GM23338 (cell line): ENCODE measurements at regions not wholly inside any gene's neighbourhood (a gene's known extent, or its start where the extent isn't known, plus 50 kb on each side); places are given as distances from the start of the nearest gene placed in this dataset.
"Not testable (repeated sequence)": the region's sequence is repeated elsewhere in the genome, so short reads cannot be mapped to it uniquely, and the experiment has no call there.

Experiments used
- ATAC-seq: fragments of 200-7000 bp; cut with Tn5 transposase; 3 replicates; pipeline ENCODE4 v1.9.1; 2020
- DNase-seq: peaks from one replicate; pipeline ENCODE4 v3.0.0-alpha.2; 2015; ENCODE audit warnings: low spot score
- H2AFZ ChIP-seq: fragments of 200-600 bp; sonication (generic); 2 replicates; pipeline ENCODE4 v1.8.0; 2016; ENCODE audit warnings: antibody characterized with exemption, mild to moderate bottlenecking, moderate library complexity
- H3F3A ChIP-seq: fragments of 200-600 bp; sonication (generic); replicated peaks from 2 replicates; pipeline ENCODE4 v1.8.0; 2017; ENCODE audit warnings: antibody characterized with exemption, mixed run types, low read depth
- H3K27ac ChIP-seq: fragments of 200-600 bp; sonication (generic); 2 replicates; pipeline ENCODE4 v1.6.1; 2016; ENCODE audit warnings: low read depth
- H3K27me3 ChIP-seq: fragments of 200-600 bp; sonication (generic); 2 replicates; pipeline ENCODE4 v1.8.0; 2016; ENCODE audit warnings: mild to moderate bottlenecking, mixed run types, moderate library complexity; ENCODE audit not compliant: insufficient read depth
- H3K36me3 ChIP-seq: fragments of 200-600 bp; sonication (generic); 2 replicates; pipeline ENCODE4 v1.8.0; 2016; ENCODE audit warnings: mild to moderate bottlenecking; ENCODE audit not compliant: insufficient read depth
- H3K4me1 ChIP-seq: fragments of 200-600 bp; sonication (generic); 2 replicates; pipeline ENCODE4 v1.8.0; 2016; ENCODE audit warnings: mild to moderate bottlenecking, moderate library complexity; ENCODE audit not compliant: insufficient read depth
- H3K4me2 ChIP-seq: fragments of 200-600 bp; sonication (generic); 2 replicates; pipeline ENCODE4 v1.7.1; 2017; ENCODE audit warnings: mixed run types
- H3K4me3 ChIP-seq: fragments of 200-600 bp; sonication (generic); 2 replicates; pipeline ENCODE4 v1.6.1; 2016; ENCODE audit warnings: mixed run types
- H3K79me2 ChIP-seq: fragments of 200-600 bp; sonication (generic); replicated peaks from 2 replicates; pipeline ENCODE4 v1.8.0; 2017; ENCODE audit warnings: mild to moderate bottlenecking; ENCODE audit not compliant: insufficient read depth
- H3K9me2 ChIP-seq: fragments of 200-600 bp; sonication (generic); 2 replicates; pipeline ENCODE4 v1.8.0; 2017; ENCODE audit not compliant: insufficient read depth
- H4K20me1 ChIP-seq: fragments of 200-600 bp; sonication (generic); replicated peaks from 2 replicates; pipeline ENCODE4 v1.8.0; 2017; ENCODE audit warnings: mild to moderate bottlenecking; ENCODE audit not compliant: insufficient read depth
- H3K27ac Mint-ChIP-seq: 2 replicates; pipeline ENCODE4 v1.8.0; 2020; ENCODE audit warnings: inconsistent platforms, mild to moderate bottlenecking, moderate library complexity, mixed read lengths
- H3K27me3 Mint-ChIP-seq: 3 replicates; pipeline ENCODE4 v1.8.0; 2022; ENCODE audit warnings: low read depth, mild to moderate bottlenecking, moderate library complexity, mixed read lengths, inconsistent platforms; ENCODE audit not compliant: insufficient read depth, poor library complexity
- H3K36me3 Mint-ChIP-seq: 3 replicates; pipeline ENCODE4 v1.8.0; 2021; ENCODE audit warnings: low read depth, mild to moderate bottlenecking, inconsistent platforms, moderate library complexity, mixed read lengths
- H3K4me1 Mint-ChIP-seq: 3 replicates; pipeline ENCODE4 v1.8.0; 2020; ENCODE audit warnings: mild to moderate bottlenecking, inconsistent platforms, mixed read lengths
- H3K4me3 Mint-ChIP-seq: 3 replicates; pipeline ENCODE4 v1.8.0; 2021; ENCODE audit warnings: moderate library complexity, mild to moderate bottlenecking, inconsistent platforms, mixed read lengths
- H3K9me3 Mint-ChIP-seq: 3 replicates; pipeline ENCODE4 v1.8.0; 2020; ENCODE audit warnings: moderate library complexity, mild to moderate bottlenecking, inconsistent platforms, mixed read lengths
- JUNB ChIP-seq: IDR thresholded peaks from one replicate; pipeline ENCODE4 v1.6.1; 2016; ENCODE audit warnings: antibody characterized with exemption; ENCODE audit not compliant: unreplicated experiment
- POLR2AphosphoS5 ChIP-seq: IDR thresholded peaks from 2 replicates; pipeline ENCODE4 v1.6.1; 2016; ENCODE audit warnings: antibody characterized with exemption, low read depth
- STAT1 ChIP-seq: IDR thresholded peaks from one replicate; pipeline ENCODE4 v1.6.1; 2016; ENCODE audit warnings: antibody characterized with exemption; ENCODE audit not compliant: unreplicated experiment
- ZNF114 ChIP-seq: fragments of 250-450 bp; sonication (Bioruptor Pico); IDR thresholded peaks from 2 replicates; pipeline ENCODE4 v1.5.0; 2020; ENCODE audit warnings: mild to moderate bottlenecking, moderate library complexity
- ZNF331 ChIP-seq: fragments of 250-450 bp; sonication (Bioruptor Pico); IDR thresholded peaks from 2 replicates; pipeline ENCODE4 v1.5.0; 2020; ENCODE audit warnings: low read depth, mild to moderate bottlenecking, moderate library complexity
- TF ChIP-seq, protein P1 (sequence below): fragments of 250-450 bp; sonication (Bioruptor Pico); IDR thresholded peaks from 2 replicates; pipeline ENCODE4 v1.5.0; 2020; ENCODE audit warnings: mild to moderate bottlenecking, moderate library complexity
- TF ChIP-seq, protein P2 (sequence below), 2 experiments: fragments of 200-600 bp in 1 of 2; sonication (generic) in 1 of 2; conservative IDR thresholded peaks; 2 replicates each; pipeline versions ENCODE4 v1.5.1 to v1.6.1; 2016 to 2017; ENCODE audit warnings: antibody characterized with exemption in 2 of 2, low read depth in 2 of 2, mild to moderate bottlenecking in 2 of 2, moderate library complexity in 1 of 2
- TF ChIP-seq, protein P3 (sequence below): IDR thresholded peaks from 2 replicates; pipeline ENCODE4 v1.6.1; 2016; ENCODE audit warnings: antibody characterized with exemption

DNA sequence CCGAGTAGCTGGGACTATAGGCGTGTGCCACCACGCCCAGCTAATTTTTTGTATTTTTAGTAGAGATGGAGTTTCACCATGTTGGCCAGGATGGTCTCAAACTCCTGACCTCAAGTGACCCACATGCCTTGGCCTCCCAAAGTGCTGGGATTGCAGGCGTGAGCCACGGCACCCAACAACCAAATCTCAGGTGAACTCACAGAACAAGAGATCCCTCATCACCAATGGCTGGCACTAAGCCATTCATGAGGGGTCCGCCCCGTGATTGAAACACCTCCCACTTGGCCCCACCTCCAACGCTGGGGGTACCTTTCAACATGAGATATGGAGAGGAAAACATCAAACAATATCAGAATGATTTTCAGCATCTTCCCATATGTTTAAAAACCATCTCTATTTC lies 94.2 kb downstream of the TEX36 start:
- H3K9me2 ChIP-seq, H2AFZ ChIP-seq, H3K27me3 Mint-ChIP-seq, H3K27ac Mint-ChIP-seq, H3K27me3 ChIP-seq, H3K4me3 Mint-ChIP-seq, H3K79me2 ChIP-seq, H3F3A ChIP-seq, H3K36me3 Mint-ChIP-seq, H3K4me3 ChIP-seq, H3K36me3 ChIP-seq, H3K4me1 ChIP-seq, H3K9me3 Mint-ChIP-seq, ATAC-seq, H3K4me2 ChIP-seq, H3K27ac ChIP-seq, DNase-seq, H4K20me1 ChIP-seq: not testable (repeated sequence)
- H3K4me1 Mint-ChIP-seq, result peaks cover 11% of the 10 kb centered on the region

DNA sequence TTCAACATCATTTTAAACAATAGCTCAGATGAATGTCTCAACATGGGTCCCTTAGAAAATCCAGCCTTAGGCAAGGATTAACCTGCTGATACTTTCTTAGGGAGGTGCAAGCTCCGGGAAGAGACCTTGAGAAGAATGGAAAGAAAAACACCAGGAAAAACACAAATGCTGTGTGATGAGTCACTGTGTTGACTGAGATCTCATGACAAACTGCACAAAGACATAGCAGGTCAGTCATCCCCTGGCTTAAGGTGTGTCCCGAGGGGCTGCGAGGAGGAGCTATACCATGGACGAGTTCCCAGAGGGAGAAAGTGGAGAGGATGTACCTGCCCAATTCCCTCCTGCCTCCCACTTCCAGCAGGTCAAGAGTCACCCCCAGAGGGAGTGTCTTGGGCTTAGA lies 98.0 kb downstream of the TEX36 start:
- Histone ChIP-seq H3K36me3 (no peaks in the 10 kb centered on the region), H3K9me2 (0 out of 2 replicates have a peak, but pooled peaks cover 4% of the 10 kb centered on the region), H3K27ac (no peak overlapping the region), H3F3A (no peaks in the 10 kb centered on the region), H3K4me1 (no peaks in the 10 kb centered on the region), H3K27me3 (no peaks in the 10 kb centered on the region), H4K20me1 (no peaks in the 10 kb centered on the region), H3K4me2 (no peak overlapping the region), H3K79me2 (no peaks in the 10 kb centered on the region), H3K4me3 (no peak overlapping the region), H2AFZ (no peak overlapping the region)
- no peak overlapping the region for H3K4me3 Mint-ChIP-seq
- ATAC-seq, result no peak
- no peak for DNase-seq
- no peak overlapping the region for H3K27ac Mint-ChIP-seq
- no peaks in the 10 kb centered on the region; the same call in 1 of the 3 replicates for H3K9me3 Mint-ChIP-seq
- peaks cover 4% of the 10 kb centered on the region for H3K27me3 Mint-ChIP-seq
- H3K36me3 Mint-ChIP-seq, result no peaks in the 10 kb centered on the region
- H3K4me1 Mint-ChIP-seq, result no peaks in the 10 kb centered on the region; the same call in 2 of the 3 replicates
- no peak for TF ChIP-seq POLR2AphosphoS5

DNA sequence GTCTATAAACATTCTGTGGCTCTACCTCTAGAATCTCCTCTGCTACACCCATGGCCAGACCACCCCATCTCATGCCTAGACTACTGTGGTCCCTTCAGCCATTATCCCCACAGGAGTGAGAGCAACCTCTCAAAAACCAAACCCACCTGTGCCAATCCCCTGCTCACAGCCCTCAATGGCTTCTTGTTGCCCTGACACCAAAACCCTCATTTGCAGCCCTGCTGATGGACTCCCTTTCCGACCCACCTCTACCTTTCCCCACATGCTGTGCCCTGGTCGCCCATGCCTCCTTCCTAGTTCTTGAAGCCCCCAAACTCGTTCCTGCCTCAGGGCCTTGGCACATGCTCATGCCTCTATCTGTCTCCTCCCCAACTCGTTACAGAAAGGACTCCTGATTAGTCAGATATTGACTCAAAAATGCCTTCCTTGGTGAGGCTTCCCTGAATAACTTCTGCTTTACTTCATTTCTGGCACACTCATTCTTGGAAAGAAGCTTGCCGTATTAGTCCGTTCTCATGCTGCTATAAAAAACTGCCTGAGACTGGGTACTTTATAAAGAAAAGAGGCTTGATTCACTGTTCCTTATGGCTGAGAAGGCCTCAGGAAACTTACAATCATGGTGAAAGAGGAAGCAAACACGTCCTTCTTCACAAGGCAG lies 104.2 kb downstream of the TEX36 start:
- no peaks in the 10 kb centered on the region for H4K20me1 ChIP-seq
- H2AFZ ChIP-seq, result no peak overlapping the region
- DNase-seq (no peak), ATAC-seq (no peak)
- H3K9me3 Mint-ChIP-seq, result peaks cover 4% of the 10 kb centered on the region; the same call in 2 of the 3 replicates
- H3K27me3 Mint-ChIP-seq, result peaks cover 2% of the 10 kb centered on the region
- H3K36me3 ChIP-seq, result no peaks in the 10 kb centered on the region
- no peaks in the 10 kb centered on the region for H3K4me1 Mint-ChIP-seq
- no peak overlapping the region for H3K27ac ChIP-seq
- H3F3A ChIP-seq, result no peaks in the 10 kb centered on the region
- no peaks in the 10 kb centered on the region for H3K36me3 Mint-ChIP-seq
- no peak overlapping the region for H3K4me2 ChIP-seq
- peaks cover 7% of the 10 kb centered on the region; the same call in 1 of the 2 replicates for H3K9me2 ChIP-seq
- no peak overlapping the region for H3K4me3 ChIP-seq
- H3K79me2 ChIP-seq, result no peaks in the 10 kb centered on the region
- no peaks in the 10 kb centered on the region for H3K27me3 ChIP-seq
- no peaks in the 10 kb centered on the region for H3K4me1 ChIP-seq
- H3K4me3 Mint-ChIP-seq, result no peak overlapping the region
- H3K27ac Mint-ChIP-seq, result no peak overlapping the region
- TF ChIP-seq POLR2AphosphoS5, result no peak
- no peak for TF ChIP-seq JUNB
- TF ChIP-seq, protein P1, sequence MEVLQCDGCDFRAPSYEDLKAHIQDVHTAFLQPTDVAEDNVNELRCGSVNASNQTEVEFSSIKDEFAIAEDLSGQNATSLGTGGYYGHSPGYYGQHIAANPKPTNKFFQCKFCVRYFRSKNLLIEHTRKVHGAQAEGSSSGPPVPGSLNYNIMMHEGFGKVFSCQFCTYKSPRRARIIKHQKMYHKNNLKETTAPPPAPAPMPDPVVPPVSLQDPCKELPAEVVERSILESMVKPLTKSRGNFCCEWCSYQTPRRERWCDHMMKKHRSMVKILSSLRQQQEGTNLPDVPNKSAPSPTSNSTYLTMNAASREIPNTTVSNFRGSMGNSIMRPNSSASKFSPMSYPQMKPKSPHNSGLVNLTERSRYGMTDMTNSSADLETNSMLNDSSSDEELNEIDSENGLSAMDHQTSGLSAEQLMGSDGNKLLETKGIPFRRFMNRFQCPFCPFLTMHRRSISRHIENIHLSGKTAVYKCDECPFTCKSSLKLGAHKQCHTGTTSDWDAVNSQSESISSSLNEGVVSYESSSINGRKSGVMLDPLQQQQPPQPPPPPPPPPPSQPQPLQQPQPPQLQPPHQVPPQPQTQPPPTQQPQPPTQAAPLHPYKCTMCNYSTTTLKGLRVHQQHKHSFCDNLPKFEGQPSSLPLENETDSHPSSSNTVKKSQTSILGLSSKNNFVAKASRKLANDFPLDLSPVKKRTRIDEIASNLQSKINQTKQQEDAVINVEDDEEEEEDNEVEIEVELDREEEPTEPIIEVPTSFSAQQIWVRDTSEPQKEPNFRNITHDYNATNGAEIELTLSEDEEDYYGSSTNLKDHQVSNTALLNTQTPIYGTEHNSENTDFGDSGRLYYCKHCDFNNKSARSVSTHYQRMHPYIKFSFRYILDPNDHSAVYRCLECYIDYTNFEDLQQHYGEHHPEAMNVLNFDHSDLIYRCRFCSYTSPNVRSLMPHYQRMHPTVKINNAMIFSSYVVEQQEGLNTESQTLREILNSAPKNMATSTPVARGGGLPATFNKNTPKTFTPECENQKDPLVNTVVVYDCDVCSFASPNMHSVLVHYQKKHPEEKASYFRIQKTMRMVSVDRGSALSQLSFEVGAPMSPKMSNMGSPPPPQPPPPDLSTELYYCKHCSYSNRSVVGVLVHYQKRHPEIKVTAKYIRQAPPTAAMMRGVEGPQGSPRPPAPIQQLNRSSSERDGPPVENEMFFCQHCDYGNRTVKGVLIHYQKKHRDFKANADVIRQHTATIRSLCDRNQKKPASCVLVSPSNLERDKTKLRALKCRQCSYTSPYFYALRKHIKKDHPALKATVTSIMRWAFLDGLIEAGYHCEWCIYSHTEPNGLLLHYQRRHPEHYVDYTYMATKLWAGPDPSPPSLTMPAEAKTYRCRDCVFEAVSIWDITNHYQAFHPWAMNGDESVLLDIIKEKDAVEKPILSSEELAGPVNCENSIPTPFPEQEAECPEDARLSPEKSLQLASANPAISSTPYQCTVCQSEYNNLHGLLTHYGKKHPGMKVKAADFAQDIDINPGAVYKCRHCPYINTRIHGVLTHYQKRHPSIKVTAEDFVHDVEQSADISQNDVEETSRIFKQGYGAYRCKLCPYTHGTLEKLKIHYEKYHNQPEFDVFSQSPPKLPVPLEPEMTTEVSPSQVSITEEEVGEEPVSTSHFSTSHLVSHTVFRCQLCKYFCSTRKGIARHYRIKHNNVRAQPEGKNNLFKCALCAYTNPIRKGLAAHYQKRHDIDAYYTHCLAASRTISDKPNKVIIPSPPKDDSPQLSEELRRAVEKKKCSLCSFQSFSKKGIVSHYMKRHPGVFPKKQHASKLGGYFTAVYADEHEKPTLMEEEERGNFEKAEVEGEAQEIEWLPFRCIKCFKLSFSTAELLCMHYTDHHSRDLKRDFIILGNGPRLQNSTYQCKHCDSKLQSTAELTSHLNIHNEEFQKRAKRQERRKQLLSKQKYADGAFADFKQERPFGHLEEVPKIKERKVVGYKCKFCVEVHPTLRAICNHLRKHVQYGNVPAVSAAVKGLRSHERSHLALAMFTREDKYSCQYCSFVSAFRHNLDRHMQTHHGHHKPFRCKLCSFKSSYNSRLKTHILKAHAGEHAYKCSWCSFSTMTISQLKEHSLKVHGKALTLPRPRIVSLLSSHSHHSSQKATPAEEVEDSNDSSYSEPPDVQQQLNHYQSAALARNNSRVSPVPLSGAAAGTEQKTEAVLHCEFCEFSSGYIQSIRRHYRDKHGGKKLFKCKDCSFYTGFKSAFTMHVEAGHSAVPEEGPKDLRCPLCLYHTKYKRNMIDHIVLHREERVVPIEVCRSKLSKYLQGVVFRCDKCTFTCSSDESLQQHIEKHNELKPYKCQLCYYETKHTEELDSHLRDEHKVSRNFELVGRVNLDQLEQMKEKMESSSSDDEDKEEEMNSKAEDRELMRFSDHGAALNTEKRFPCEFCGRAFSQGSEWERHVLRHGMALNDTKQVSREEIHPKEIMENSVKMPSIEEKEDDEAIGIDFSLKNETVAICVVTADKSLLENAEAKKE, result no peak
- TF ChIP-seq, protein P2, sequence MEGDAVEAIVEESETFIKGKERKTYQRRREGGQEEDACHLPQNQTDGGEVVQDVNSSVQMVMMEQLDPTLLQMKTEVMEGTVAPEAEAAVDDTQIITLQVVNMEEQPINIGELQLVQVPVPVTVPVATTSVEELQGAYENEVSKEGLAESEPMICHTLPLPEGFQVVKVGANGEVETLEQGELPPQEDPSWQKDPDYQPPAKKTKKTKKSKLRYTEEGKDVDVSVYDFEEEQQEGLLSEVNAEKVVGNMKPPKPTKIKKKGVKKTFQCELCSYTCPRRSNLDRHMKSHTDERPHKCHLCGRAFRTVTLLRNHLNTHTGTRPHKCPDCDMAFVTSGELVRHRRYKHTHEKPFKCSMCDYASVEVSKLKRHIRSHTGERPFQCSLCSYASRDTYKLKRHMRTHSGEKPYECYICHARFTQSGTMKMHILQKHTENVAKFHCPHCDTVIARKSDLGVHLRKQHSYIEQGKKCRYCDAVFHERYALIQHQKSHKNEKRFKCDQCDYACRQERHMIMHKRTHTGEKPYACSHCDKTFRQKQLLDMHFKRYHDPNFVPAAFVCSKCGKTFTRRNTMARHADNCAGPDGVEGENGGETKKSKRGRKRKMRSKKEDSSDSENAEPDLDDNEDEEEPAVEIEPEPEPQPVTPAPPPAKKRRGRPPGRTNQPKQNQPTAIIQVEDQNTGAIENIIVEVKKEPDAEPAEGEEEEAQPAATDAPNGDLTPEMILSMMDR (conservative IDR thresholded peaks at IDR 0.05; ENCODE audit: low read depth in 2 of 2), result no peak
- TF ChIP-seq ZNF114 (CRISPR knock-in tag), result no peak
- no peak for TF ChIP-seq ZNF331 (CRISPR knock-in tag)
- TF ChIP-seq, protein P3, sequence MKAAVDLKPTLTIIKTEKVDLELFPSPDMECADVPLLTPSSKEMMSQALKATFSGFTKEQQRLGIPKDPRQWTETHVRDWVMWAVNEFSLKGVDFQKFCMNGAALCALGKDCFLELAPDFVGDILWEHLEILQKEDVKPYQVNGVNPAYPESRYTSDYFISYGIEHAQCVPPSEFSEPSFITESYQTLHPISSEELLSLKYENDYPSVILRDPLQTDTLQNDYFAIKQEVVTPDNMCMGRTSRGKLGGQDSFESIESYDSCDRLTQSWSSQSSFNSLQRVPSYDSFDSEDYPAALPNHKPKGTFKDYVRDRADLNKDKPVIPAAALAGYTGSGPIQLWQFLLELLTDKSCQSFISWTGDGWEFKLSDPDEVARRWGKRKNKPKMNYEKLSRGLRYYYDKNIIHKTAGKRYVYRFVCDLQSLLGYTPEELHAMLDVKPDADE, result no peak
- no peak for TF ChIP-seq STAT1
